OCI-LY3 (cell line): ENCODE measurements at regions not wholly inside any gene's neighbourhood (a gene's known extent, or its start where the extent isn't known, plus 50 kb on each side); places are given as distances from the start of the nearest gene placed in this dataset.

Experiments used
- H2AFZ ChIP-seq: fragments of 200-600, 300-600 bp; shearing (Covaris generic); 2 replicates; pipeline ENCODE4 v1.6.0; 2014; ENCODE audit warnings: antibody characterized with exemption, low read depth, low read length
- H3K27ac ChIP-seq: fragments of 200-600, 300-600 bp; sonication (generic); 2 replicates; pipeline ENCODE4 v1.5.1; 2014; ENCODE audit warnings: mild to moderate bottlenecking, low read length, moderate library complexity, mixed read lengths
- H3K27me3 ChIP-seq: fragments of 200-600, 300-600 bp; sonication (generic); 2 replicates; pipeline ENCODE4 v1.6.1; 2014; ENCODE audit warnings: low read depth, low read length, mixed read lengths
- H3K36me3 ChIP-seq: fragments of 200-600, 300-600 bp; sonication (generic); replicated peaks from 2 replicates; pipeline ENCODE3; 2014; ENCODE audit warnings: low read depth, low read length, mixed read lengths
- H3K4me1 ChIP-seq: fragments of 300-600, 200-600 bp; sonication (generic); 2 replicates; pipeline ENCODE4 v1.6.1; 2014; ENCODE audit warnings: low read length, mixed read lengths
- H3K4me2 ChIP-seq: fragments of 200-600, 300-600 bp; sonication (generic); 2 replicates; pipeline ENCODE4 v1.6.1; 2014; ENCODE audit warnings: low read length, mixed read lengths
- H3K4me3 ChIP-seq: fragments of 300-600, 200-600 bp; sonication (generic); 2 replicates; pipeline ENCODE4 v1.5.1; 2014; ENCODE audit warnings: antibody characterized with exemption, mild to moderate bottlenecking, low read length, moderate library complexity
- H3K79me2 ChIP-seq: fragments of 300-600, 200-600 bp; shearing (Covaris generic); 2 replicates; pipeline ENCODE4 v1.6.1; 2014; ENCODE audit warnings: mild to moderate bottlenecking, low read length, mixed read lengths
- H3K9ac ChIP-seq: fragments of 300-600, 200-600 bp; shearing (Covaris generic); 2 replicates; pipeline ENCODE4 v1.6.0; 2014; ENCODE audit warnings: mild to moderate bottlenecking, low read length, moderate library complexity
- H3K9me3 ChIP-seq: fragments of 200-600, 300-600 bp; shearing (Covaris generic); 2 replicates; pipeline ENCODE4 v1.6.1; 2014; ENCODE audit warnings: low read length, mixed read lengths; ENCODE audit not compliant: insufficient read depth
- H4K20me1 ChIP-seq: fragments of 200-600, 300-600 bp; sonication (generic); 2 replicates; pipeline ENCODE4 v1.6.1; 2016; ENCODE audit warnings: low read length, mixed read lengths; ENCODE audit not compliant: insufficient read depth
- EZH2phosphoT487 ChIP-seq: fragments of 200-600 bp; shearing (Covaris generic); IDR thresholded peaks from 2 replicates; pipeline ENCODE4 v1.6.1; 2018; ENCODE audit warnings: antibody characterized with exemption, mixed run types, low read depth
- TF ChIP-seq, protein P1 (sequence below): fragments of 200-600, 300-600 bp; sonication (generic); IDR thresholded peaks from 2 replicates; pipeline ENCODE4 v1.5.1; 2014; ENCODE audit warnings: antibody characterized with exemption, low read length, low read depth

DNA sequence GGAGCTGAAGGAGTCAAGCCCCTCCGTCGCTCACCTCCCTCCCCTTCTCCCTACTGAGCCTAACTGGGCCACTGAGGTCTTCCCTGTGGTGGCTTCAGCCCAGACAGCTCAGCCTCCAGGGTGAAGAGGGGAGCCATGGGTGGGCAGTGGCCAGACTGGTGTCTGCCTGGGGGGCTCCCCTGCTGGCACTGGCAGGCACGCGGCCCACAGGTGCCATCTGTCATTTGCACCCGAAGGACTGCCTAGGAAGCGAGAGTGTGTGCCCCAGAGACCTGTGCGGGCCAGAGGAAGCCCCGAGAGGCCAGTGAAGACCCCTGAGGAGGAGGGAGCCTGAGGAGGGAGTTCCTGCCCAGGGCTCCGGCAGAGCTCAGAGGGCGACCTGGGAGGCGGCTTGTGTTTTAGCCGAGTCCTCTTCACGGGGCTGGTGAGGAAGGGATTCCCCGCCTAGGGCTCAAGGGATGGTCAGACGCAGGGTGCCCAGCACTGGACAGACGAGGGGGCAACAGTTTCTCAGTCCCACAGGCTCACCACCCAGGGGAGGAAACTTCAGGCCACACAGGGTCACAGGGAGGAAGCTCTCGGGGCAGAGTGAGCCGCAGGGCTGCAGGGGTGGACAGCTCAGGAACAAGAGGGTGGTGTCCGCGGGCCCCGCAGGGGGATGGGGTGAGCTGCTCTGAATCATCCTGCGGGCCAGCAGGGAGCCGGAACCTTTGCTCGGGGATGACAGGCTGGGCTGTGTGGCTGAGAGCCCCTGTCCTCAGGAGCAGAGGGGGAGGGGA lies 76.2 kb upstream of the PPP2R2D start:
- Histone ChIP-seq H3K4me3 (no peak overlapping the region), H3K79me2 (no peaks in the 10 kb centered on the region), H3K36me3 (no peaks in the 10 kb centered on the region), H3K4me1 (no peaks in the 10 kb centered on the region), H2AFZ (no peak overlapping the region), H3K4me2 (no peak overlapping the region), H3K9me3 (no peaks in the 10 kb centered on the region), H4K20me1 (no peaks in the 10 kb centered on the region), H3K27me3 (no peaks in the 10 kb centered on the region), H3K9ac (no peak overlapping the region), H3K27ac (no peak overlapping the region)
- TF ChIP-seq, protein P1, sequence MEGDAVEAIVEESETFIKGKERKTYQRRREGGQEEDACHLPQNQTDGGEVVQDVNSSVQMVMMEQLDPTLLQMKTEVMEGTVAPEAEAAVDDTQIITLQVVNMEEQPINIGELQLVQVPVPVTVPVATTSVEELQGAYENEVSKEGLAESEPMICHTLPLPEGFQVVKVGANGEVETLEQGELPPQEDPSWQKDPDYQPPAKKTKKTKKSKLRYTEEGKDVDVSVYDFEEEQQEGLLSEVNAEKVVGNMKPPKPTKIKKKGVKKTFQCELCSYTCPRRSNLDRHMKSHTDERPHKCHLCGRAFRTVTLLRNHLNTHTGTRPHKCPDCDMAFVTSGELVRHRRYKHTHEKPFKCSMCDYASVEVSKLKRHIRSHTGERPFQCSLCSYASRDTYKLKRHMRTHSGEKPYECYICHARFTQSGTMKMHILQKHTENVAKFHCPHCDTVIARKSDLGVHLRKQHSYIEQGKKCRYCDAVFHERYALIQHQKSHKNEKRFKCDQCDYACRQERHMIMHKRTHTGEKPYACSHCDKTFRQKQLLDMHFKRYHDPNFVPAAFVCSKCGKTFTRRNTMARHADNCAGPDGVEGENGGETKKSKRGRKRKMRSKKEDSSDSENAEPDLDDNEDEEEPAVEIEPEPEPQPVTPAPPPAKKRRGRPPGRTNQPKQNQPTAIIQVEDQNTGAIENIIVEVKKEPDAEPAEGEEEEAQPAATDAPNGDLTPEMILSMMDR: no peak
- TF ChIP-seq EZH2phosphoT487: no peak

GRCh38 chr10:131825150-131825848 lies 75.5 kb upstream of the PPP2R2D start:
- no peak overlapping the region for H3K4me2 ChIP-seq
- no peak overlapping the region for H2AFZ ChIP-seq
- H3K27ac ChIP-seq: no peak overlapping the region
- H3K4me1 ChIP-seq: no peaks in the 10 kb centered on the region
- H3K9me3 ChIP-seq: no peaks in the 10 kb centered on the region
- no peak overlapping the region for H3K4me3 ChIP-seq
- H3K27me3 ChIP-seq: no peaks in the 10 kb centered on the region
- no peaks in the 10 kb centered on the region for H4K20me1 ChIP-seq
- H3K79me2 ChIP-seq: no peaks in the 10 kb centered on the region
- no peaks in the 10 kb centered on the region for H3K36me3 ChIP-seq
- H3K9ac ChIP-seq: no peak overlapping the region
- TF ChIP-seq, protein P1: no peak
- TF ChIP-seq EZH2phosphoT487: no peak

GRCh38 chr10:131825960-131826650 lies 74.7 kb upstream of the PPP2R2D start:
- Histone ChIP-seq H3K4me3 (no peak overlapping the region), H3K9ac (no peak overlapping the region), H2AFZ (no peak overlapping the region), H3K27ac (no peak overlapping the region), H3K79me2 (no peaks in the 10 kb centered on the region), H3K36me3 (no peaks in the 10 kb centered on the region), H3K9me3 (no peaks in the 10 kb centered on the region), H3K4me1 (no peaks in the 10 kb centered on the region), H3K4me2 (no peak overlapping the region), H3K27me3 (no peaks in the 10 kb centered on the region), H4K20me1 (no peaks in the 10 kb centered on the region)
- TF ChIP-seq, protein P1: no peak
- TF ChIP-seq EZH2phosphoT487: no peak
